ENCODE measurements at regions not wholly inside any gene's neighbourhood (a gene's known extent, or its start where the extent isn't known, plus 50 kb on each side); places are given as distances from the start of the nearest gene placed in this dataset.

- no peak for TF ChIP-seq POLR2A (IDR thresholded peaks at IDR 0.05)
- TF ChIP-seq CTCF (IDR thresholded peaks at IDR 0.05): no peak
Observed at GRCh38 chr12:43291516-43291915, 260.5 kb downstream of the ADAMTS20 start.

Data from tibial nerve (tissue), 3 donors.